ENCODE measurements at regions not wholly inside any gene's neighbourhood (a gene's known extent, or its start where the extent isn't known, plus 50 kb on each side); places are given as distances from the start of the nearest gene placed in this dataset.

- H3K4me3 ChIP-seq (ENCODE audit: extremely low read depth in 1 of 4, insufficient read depth in 2 of 4, low read depth in 3 of 4, low read length in 4 of 4): no peak overlapping the region
- no peak overlapping the region for H2BK20ac ChIP-seq (ENCODE audit: low read length)
- no peaks in the 10 kb centered on the region for H3K79me1 ChIP-seq (ENCODE audit: low read depth, low read length)
- no peaks in the 10 kb centered on the region for H3K9me3 ChIP-seq (ENCODE audit: insufficient read depth in 2 of 2, low read depth in 1 of 2, low read length in 1 of 2)
- no peak overlapping the region for H4K91ac ChIP-seq (replicated peaks; ENCODE audit: insufficient read length, low read length)
- no peak overlapping the region for H2BK15ac ChIP-seq (ENCODE audit: low read length)
- no peak overlapping the region for H3K56ac ChIP-seq (replicated peaks; ENCODE audit: insufficient read length, low read depth, low read length)
- no peaks in the 10 kb centered on the region for H3K23me2 ChIP-seq (ENCODE audit: low read depth, low read length)
- H3K18ac ChIP-seq (ENCODE audit: extremely low read depth, low read length): no peak overlapping the region
- H3K4me2 ChIP-seq (ENCODE audit: insufficient read depth in 1 of 2, low read depth in 2 of 2, low read length in 2 of 2): no peak overlapping the region
- WGBS, 2 experiments (ENCODE audit: extremely low coverage in 1 of 2, insufficient coverage in 1 of 2, insufficient read length in 1 of 2, insufficient replicate concordance in 2 of 2, low coverage in 1 of 2, low lambda C conversion rate in 2 of 2, missing lambda C conversion rate in 1 of 2): 76% methylated on average over 3 of the region's 3 CpGs; no CpG with 5 or more reads in 1 of the 2 experiments
- H2BK12ac ChIP-seq (ENCODE audit: low read depth, low read length): no peak overlapping the region
- peaks cover 0 to 3% (median under 1%) of the 10 kb centered on the region in 4 experiments; a peak in 1 of 7 replicates for H3K4me1 ChIP-seq (replicated peaks in 1 of 4; ENCODE audit: control insufficient read depth in 3 of 4, insufficient read depth in 4 of 4, low read length in 3 of 4)
- H3K23ac ChIP-seq (ENCODE audit: insufficient read length): no peak overlapping the region
- no peak overlapping the region for H3K27ac ChIP-seq (ENCODE audit: low read depth, low read length)
- DNase-seq (ENCODE audit: low read depth in 1 of 2, low spot score in 2 of 2): no peak
- no peak overlapping the region for H4K5ac ChIP-seq (ENCODE audit: insufficient read length, low read depth, low read length)
- H2BK5ac ChIP-seq (ENCODE audit: low read depth, low read length): no peak overlapping the region
- H2AK5ac ChIP-seq (ENCODE audit: low read depth, low read length): no peak overlapping the region
- H3K79me2 ChIP-seq (ENCODE audit: control insufficient read depth in 1 of 2, insufficient read depth in 2 of 2, low read length in 2 of 2): no peaks in the 10 kb centered on the region
- no peaks in the 10 kb centered on the region for H3K36me3 ChIP-seq (ENCODE audit: control insufficient read depth in 2 of 4, insufficient read depth in 4 of 4, low read length in 3 of 4)
- no peaks in the 10 kb centered on the region for H4K20me1 ChIP-seq (replicated peaks in 1 of 2; ENCODE audit: control insufficient read depth in 1 of 2, insufficient read depth in 2 of 2, low read length in 2 of 2)
- POLR2A ChIA-PET (ENCODE audit: partially characterized antibody): no interaction called here
- H3K14ac ChIP-seq (ENCODE audit: insufficient read length): no peak overlapping the region
- no peak overlapping the region for H2BK120ac ChIP-seq (replicated peaks; ENCODE audit: low read depth, low read length)
- FAIRE-seq: peak; percentile 7
- no peak overlapping the region for H3K4ac ChIP-seq (replicated peaks; ENCODE audit: insufficient read length, low read depth, low read length)
- H2AFZ ChIP-seq (ENCODE audit: low read length): no peak overlapping the region
- H4K8ac ChIP-seq (ENCODE audit: extremely low read depth, insufficient read depth, low read length): no peak overlapping the region
- H3K9ac ChIP-seq (replicated peaks in 1 of 4; ENCODE audit: extremely low read depth in 1 of 4, low read depth in 3 of 4, low read length in 3 of 4): no peak overlapping the region
- H3K27me3 ChIP-seq (replicated peaks in 1 of 4; ENCODE audit: control insufficient read depth in 3 of 4, extremely low read depth in 1 of 4, insufficient read depth in 3 of 4, low read length in 3 of 4): no peaks in the 10 kb centered on the region
- CTCF ChIA-PET (ENCODE audit: partially characterized antibody): interaction anchor here (0.9 to 1.5 kb wide), 2 partner anchors 9 to 153 kb away, joined by 4 to 7 read pairs; no protein-coding TSS in a partner anchor
- TF ChIP-seq KDM1A (IDR thresholded peaks at IDR 0.05; ENCODE audit: borderline replicate concordance, low read length): no peak
- TF ChIP-seq EP300 (IDR thresholded peaks at IDR 0.05; ENCODE audit: borderline replicate concordance in 1 of 2, low read depth in 2 of 2, low read length in 2 of 2): no peak
- TF ChIP-seq ATF3 (IDR thresholded peaks at IDR 0.05; ENCODE audit: insufficient read depth, low read depth, low read length): no peak
- TF ChIP-seq SIRT6 (IDR thresholded peaks at IDR 0.05; ENCODE audit: low read length): no peak
- no peak for TF ChIP-seq HDAC2 (IDR thresholded peaks at IDR 0.05; ENCODE audit: borderline replicate concordance in 1 of 2, low read depth in 2 of 2, low read length in 2 of 2)
- no peak for TF ChIP-seq TAF7 (optimal IDR thresholded peaks at IDR 0.05; ENCODE audit: borderline replicate concordance, low read depth, low read length)
- no peak for TF ChIP-seq CHD2 (IDR thresholded peaks at IDR 0.05; ENCODE audit: low read length)
- no peak for TF ChIP-seq CREB1 (IDR thresholded peaks at IDR 0.05)
- no peak for TF ChIP-seq CEBPB (IDR thresholded peaks at IDR 0.05; ENCODE audit: low read depth, low read length)
- TF ChIP-seq FOSL1 (IDR thresholded peaks at IDR 0.05; ENCODE audit: insufficient read depth, low read depth, low read length): no peak
- TF ChIP-seq RFX5 (IDR thresholded peaks at IDR 0.05; ENCODE audit: borderline replicate concordance, low read depth, low read length): no peak
- no peak for TF ChIP-seq JUN (IDR thresholded peaks at IDR 0.05; ENCODE audit: low read depth, low read length)
- no peak for TF ChIP-seq MAFK (IDR thresholded peaks at IDR 0.05; ENCODE audit: low read depth, low read length)
These were observed 306.3 kb upstream of the PPARGC1A start for GRCh38 chr4:24195991-24196736.
